SK-N-MC (cell line): ENCODE measurements at regions not wholly inside any gene's neighbourhood (a gene's known extent, or its start where the extent isn't known, plus 50 kb on each side); places are given as distances from the start of the nearest gene placed in this dataset.

Source experiments
- EZH2 ChIP-seq: fragments of 200-600 bp; sonication (generic); IDR thresholded peaks from one replicate; pipeline ENCODE4 v1.6.1; 2017; ENCODE audit warnings: antibody characterized with exemption
- FOXP2 ChIP-seq: optimal IDR thresholded peaks from 2 replicates; pipeline ENCODE3; 2011; ENCODE audit warnings: mild to moderate bottlenecking, moderate library complexity; ENCODE audit not compliant: insufficient read depth; ENCODE audit errors: extremely low read length, control extremely low read depth
- POLR2AphosphoS5 ChIP-seq: IDR thresholded peaks from 2 replicates; pipeline ENCODE4 v1.6.1; 2012; ENCODE audit warnings: mild to moderate bottlenecking, low read depth, low read length, borderline replicate concordance

DNA sequence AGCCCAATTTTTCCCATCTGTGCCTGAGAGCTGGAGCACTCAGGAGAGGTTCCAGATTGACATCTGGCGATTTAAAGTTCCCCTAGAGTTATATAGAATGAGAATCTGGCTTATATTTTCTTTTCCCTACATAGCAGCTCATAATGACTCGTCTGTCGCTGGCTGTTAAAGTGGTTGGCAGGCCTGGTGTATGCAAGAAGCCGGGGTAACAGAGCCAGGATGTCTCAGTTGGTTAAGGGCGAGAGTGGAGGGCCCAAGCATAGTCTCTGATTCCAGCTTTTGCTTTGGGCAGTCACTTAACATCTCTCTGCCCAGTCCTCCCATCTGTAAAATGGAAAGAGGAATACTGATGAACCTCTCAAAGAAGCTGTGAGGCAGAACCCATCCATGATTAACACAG, 751.6 kb downstream of the NOVA1 start:
- no peak for TF ChIP-seq EZH2
- no peak for TF ChIP-seq POLR2AphosphoS5
- no peak for TF ChIP-seq FOXP2
